NB4 (cell line): ENCODE measurements at regions not wholly inside any gene's neighbourhood (a gene's known extent, or its start where the extent isn't known, plus 50 kb on each side); places are given as distances from the start of the nearest gene placed in this dataset.

Experiments used
- MAX ChIP-seq: IDR thresholded peaks from 2 replicates; pipeline ENCODE4 v1.6.1; 2011; ENCODE audit warnings: low read depth, low read length
- MYC ChIP-seq: IDR thresholded peaks from 2 replicates; pipeline ENCODE4 v1.6.1; 2011; ENCODE audit warnings: low read depth, low read length
- POLR2A ChIP-seq: IDR thresholded peaks from 2 replicates; pipeline ENCODE4 v1.6.1; 2011; ENCODE audit warnings: mild to moderate bottlenecking; ENCODE audit not compliant: insufficient read length; ENCODE audit errors: extremely low read depth
- TF ChIP-seq, protein P1 (sequence below): IDR thresholded peaks from one replicate; pipeline ENCODE4 v1.5.1; 2012; ENCODE audit warnings: low read depth, low read length

GRCh38 chr5:123964884-123965283 lies 452.9 kb downstream of the CSNK1G3 start:
- TF ChIP-seq, protein P1, sequence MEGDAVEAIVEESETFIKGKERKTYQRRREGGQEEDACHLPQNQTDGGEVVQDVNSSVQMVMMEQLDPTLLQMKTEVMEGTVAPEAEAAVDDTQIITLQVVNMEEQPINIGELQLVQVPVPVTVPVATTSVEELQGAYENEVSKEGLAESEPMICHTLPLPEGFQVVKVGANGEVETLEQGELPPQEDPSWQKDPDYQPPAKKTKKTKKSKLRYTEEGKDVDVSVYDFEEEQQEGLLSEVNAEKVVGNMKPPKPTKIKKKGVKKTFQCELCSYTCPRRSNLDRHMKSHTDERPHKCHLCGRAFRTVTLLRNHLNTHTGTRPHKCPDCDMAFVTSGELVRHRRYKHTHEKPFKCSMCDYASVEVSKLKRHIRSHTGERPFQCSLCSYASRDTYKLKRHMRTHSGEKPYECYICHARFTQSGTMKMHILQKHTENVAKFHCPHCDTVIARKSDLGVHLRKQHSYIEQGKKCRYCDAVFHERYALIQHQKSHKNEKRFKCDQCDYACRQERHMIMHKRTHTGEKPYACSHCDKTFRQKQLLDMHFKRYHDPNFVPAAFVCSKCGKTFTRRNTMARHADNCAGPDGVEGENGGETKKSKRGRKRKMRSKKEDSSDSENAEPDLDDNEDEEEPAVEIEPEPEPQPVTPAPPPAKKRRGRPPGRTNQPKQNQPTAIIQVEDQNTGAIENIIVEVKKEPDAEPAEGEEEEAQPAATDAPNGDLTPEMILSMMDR, result no peak
- no peak for TF ChIP-seq POLR2A
- TF ChIP-seq MAX, result no peak
- no peak for TF ChIP-seq MYC
